ENCODE measurements at regions not wholly inside any gene's neighbourhood (a gene's known extent, or its start where the extent isn't known, plus 50 kb on each side); places are given as distances from the start of the nearest gene placed in this dataset.
A peak's percentile ranks its signal among the peaks of the same experiment; 100 is the strongest.

- intact Hi-C loops (cut with DNase I): no loop called here
- Histone ChIP-seq H3K4me3 (no peak overlapping the region), H3K4me1 (peaks cover 0 to 12% (median 7%) of the 10 kb centered on the region in 3 donors), H3K36me3 (no peaks in the 10 kb centered on the region), H3K9me3 (no peaks in the 10 kb centered on the region), H3K27ac (peak overlapping the region in 1 of 4 donors; percentile 12), H3K27me3 (no peaks in the 10 kb centered on the region)
- no peak for TF ChIP-seq CTCF (IDR thresholded peaks at IDR 0.05)
- no peak for TF ChIP-seq POLR2A (IDR thresholded peaks at IDR 0.05)
- WGBS, 2 donors: 52% methylated on average over 5 to 6 of the region's 6 CpGs
- DNase-seq: no peak
Measured at GRCh38 chr11:95282291-95282751, 51.3 kb upstream of the SESN3 start.

All from esophagus squamous epithelium (tissue), 5 donors.